ENCODE measurements at regions not wholly inside any gene's neighbourhood (a gene's known extent, or its start where the extent isn't known, plus 50 kb on each side); places are given as distances from the start of the nearest gene placed in this dataset.

DNA sequence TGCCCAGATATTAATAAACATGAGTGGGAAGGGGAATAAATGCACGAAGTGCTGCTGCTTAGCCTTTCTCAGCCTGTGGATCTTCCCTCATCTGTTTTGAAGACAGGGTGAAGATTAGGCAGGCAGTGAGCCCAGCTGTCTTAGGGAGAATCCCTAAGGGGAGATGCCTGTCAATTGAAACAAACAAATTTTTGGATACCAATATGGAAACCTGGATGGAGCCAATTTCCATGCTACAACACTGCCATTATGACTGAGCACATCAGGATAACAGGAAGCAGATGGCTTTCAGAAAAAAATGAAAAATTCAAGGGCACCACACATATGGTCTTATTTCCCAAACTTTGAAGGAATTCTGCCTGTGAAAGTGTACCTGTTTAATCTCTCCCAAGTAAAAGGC lies 80.3 kb downstream of the HMHB1 start:
- no peaks in the 10 kb centered on the region for H3K27me3 ChIP-seq (replicated peaks; ENCODE audit: insufficient read depth)
- no peaks in the 10 kb centered on the region for H3K4me1 ChIP-seq (replicated peaks)
- no peak overlapping the region for H3K27ac ChIP-seq
- H3K4me3 ChIP-seq, result no peak overlapping the region
- H3K36me3 ChIP-seq, result no peaks in the 10 kb centered on the region
- no peaks in the 10 kb centered on the region for H3K9me3 ChIP-seq
- intact Hi-C loops (cut with DNase I), result no loop called here
- no peak for DNase-seq (ENCODE audit: low spot score)
- 85% methylated on average over 1 of the region's 1 CpG for WGBS
- TF ChIP-seq POLR2A (IDR thresholded peaks at IDR 0.05) (no peak), POLR2AphosphoS5 (IDR thresholded peaks at IDR 0.05) (no peak)
- TF ChIP-seq, protein P1, sequence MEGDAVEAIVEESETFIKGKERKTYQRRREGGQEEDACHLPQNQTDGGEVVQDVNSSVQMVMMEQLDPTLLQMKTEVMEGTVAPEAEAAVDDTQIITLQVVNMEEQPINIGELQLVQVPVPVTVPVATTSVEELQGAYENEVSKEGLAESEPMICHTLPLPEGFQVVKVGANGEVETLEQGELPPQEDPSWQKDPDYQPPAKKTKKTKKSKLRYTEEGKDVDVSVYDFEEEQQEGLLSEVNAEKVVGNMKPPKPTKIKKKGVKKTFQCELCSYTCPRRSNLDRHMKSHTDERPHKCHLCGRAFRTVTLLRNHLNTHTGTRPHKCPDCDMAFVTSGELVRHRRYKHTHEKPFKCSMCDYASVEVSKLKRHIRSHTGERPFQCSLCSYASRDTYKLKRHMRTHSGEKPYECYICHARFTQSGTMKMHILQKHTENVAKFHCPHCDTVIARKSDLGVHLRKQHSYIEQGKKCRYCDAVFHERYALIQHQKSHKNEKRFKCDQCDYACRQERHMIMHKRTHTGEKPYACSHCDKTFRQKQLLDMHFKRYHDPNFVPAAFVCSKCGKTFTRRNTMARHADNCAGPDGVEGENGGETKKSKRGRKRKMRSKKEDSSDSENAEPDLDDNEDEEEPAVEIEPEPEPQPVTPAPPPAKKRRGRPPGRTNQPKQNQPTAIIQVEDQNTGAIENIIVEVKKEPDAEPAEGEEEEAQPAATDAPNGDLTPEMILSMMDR (IDR thresholded peaks at IDR 0.05), result no peak

DNA sequence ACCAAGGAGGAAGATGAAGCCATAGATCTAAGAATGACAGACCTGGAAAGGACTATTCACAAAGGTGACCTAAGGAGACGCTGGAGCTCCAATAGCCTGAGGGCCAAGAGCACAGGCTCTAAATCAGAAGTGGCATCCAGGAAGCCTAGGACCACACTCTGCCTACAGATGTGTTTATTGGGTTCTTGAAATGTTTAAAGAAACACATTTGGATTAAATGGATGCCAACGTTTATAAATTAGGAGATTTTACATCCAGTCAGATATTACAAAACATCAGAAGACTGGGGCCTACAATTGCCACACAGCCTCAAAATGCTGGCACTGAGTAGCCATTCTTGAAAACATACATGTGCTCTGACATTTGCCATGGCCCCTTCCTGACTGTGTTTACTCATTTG lies 80.9 kb downstream of the HMHB1 start:
- Histone ChIP-seq H3K27me3 (replicated peaks; ENCODE audit: insufficient read depth) (no peaks in the 10 kb centered on the region), H3K27ac (no peak overlapping the region), H3K4me1 (replicated peaks) (no peaks in the 10 kb centered on the region), H3K9me3 (no peaks in the 10 kb centered on the region), H3K4me3 (no peak overlapping the region), H3K36me3 (no peaks in the 10 kb centered on the region)
- DNase-seq (ENCODE audit: low spot score), result no peak
- intact Hi-C loops (cut with DNase I), result no loop called here
- TF ChIP-seq POLR2A (IDR thresholded peaks at IDR 0.05) (no peak), POLR2AphosphoS5 (IDR thresholded peaks at IDR 0.05) (no peak)
- TF ChIP-seq, protein P1 (IDR thresholded peaks at IDR 0.05), result no peak
- 54% methylated on average over 2 of the region's 2 CpGs for WGBS

DNA sequence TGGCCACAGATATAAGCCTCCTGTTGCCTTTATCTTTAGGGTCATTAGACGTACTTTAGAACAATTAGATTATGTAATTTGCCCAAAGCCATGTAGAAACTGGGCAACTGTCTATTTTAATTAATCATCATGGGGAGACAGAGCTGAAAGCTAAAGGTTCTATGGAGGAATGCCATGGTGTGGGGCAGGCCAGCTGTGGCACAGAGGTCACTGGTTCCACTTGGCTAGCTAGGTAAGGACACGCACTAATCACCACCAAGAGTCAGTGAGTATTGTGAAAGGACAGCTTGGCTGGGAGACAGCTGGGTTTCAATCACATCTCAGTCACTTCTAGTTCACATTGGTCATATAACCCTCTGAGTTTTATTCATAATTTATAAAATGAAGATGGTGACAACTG lies 81.7 kb downstream of the HMHB1 start:
- Histone ChIP-seq H3K27me3 (replicated peaks; ENCODE audit: insufficient read depth) (no peaks in the 10 kb centered on the region), H3K4me1 (replicated peaks) (no peaks in the 10 kb centered on the region), H3K9me3 (no peaks in the 10 kb centered on the region), H3K4me3 (no peak overlapping the region), H3K27ac (no peak overlapping the region), H3K36me3 (no peaks in the 10 kb centered on the region)
- intact Hi-C loops (cut with DNase I), result no loop called here
- 95% methylated on average over 2 of the region's 2 CpGs for WGBS
- no peak for DNase-seq (ENCODE audit: low spot score)
- no peak for TF ChIP-seq POLR2AphosphoS5 (IDR thresholded peaks at IDR 0.05)
- TF ChIP-seq, protein P1 (IDR thresholded peaks at IDR 0.05), result no peak
- no peak for TF ChIP-seq POLR2A (IDR thresholded peaks at IDR 0.05)

DNA sequence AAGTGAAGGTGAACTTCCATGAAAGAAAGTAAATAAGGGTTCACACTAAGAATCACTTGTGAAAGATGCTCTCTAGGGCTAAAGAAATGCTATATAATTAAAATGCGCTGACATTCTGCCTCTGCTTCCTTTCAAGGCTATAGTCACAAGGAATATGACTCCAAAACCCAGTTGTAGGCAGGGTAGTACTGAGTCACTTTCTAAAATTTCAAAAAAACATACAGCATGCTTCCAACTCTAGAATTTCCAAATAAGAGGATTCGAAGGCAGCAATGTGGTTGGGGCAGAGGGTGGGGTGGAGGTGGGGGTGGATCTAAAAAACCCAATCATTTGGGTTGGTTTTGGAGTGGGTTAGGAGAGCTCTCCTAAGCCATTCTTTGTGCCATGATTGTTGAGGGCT lies 84.6 kb downstream of the HMHB1 start:
- WGBS, result 91% methylated on average over 2 of the region's 2 CpGs
- H3K4me1 ChIP-seq (replicated peaks), result no peaks in the 10 kb centered on the region
- H3K9me3 ChIP-seq, result no peaks in the 10 kb centered on the region
- H3K27me3 ChIP-seq (replicated peaks; ENCODE audit: insufficient read depth), result no peaks in the 10 kb centered on the region
- no peak overlapping the region for H3K4me3 ChIP-seq
- DNase-seq (ENCODE audit: low spot score), result no peak
- no peaks in the 10 kb centered on the region for H3K36me3 ChIP-seq
- intact Hi-C loops (cut with DNase I), result no loop called here
- no peak for TF ChIP-seq POLR2AphosphoS5 (IDR thresholded peaks at IDR 0.05)
- TF ChIP-seq POLR2A (IDR thresholded peaks at IDR 0.05), result no peak
- TF ChIP-seq, protein P1 (IDR thresholded peaks at IDR 0.05), result no peak
- H3K27ac ChIP-seq, result no peak overlapping the region

DNA sequence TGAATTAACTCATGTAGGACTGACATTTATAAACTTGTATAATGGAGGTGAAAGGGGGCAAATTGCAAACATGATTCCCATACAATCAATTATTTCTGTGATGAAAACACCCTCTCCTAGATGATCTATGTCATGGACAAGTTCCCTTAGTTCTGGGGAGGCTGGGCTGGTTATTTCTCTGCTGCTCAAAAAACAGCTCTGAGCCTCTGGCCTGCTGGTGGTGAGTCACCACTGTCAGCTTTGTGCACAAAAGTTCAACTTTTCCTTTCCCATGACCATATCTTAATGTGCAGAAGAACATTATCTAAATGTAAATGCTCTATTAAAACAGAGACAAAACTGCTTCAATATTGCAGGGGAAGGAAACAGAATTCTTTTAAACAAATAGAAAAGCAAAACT lies 85.0 kb downstream of the HMHB1 start:
- TF ChIP-seq POLR2A (IDR thresholded peaks at IDR 0.05) (no peak), POLR2AphosphoS5 (IDR thresholded peaks at IDR 0.05) (no peak)
- TF ChIP-seq, protein P1 (IDR thresholded peaks at IDR 0.05), result no peak
- no peak for DNase-seq (ENCODE audit: low spot score)
- intact Hi-C loops (cut with DNase I), result no loop called here
- no peak overlapping the region for H3K4me3 ChIP-seq
- no peaks in the 10 kb centered on the region for H3K27me3 ChIP-seq (replicated peaks; ENCODE audit: insufficient read depth)
- H3K9me3 ChIP-seq, result no peaks in the 10 kb centered on the region
- no peaks in the 10 kb centered on the region for H3K36me3 ChIP-seq
- H3K27ac ChIP-seq, result no peak overlapping the region
- no peaks in the 10 kb centered on the region for H3K4me1 ChIP-seq (replicated peaks)

Measured in prostate gland (tissue), 2 donors.